ENCODE measurements at regions not wholly inside any gene's neighbourhood (a gene's known extent, or its start where the extent isn't known, plus 50 kb on each side); places are given as distances from the start of the nearest gene placed in this dataset.

DNA sequence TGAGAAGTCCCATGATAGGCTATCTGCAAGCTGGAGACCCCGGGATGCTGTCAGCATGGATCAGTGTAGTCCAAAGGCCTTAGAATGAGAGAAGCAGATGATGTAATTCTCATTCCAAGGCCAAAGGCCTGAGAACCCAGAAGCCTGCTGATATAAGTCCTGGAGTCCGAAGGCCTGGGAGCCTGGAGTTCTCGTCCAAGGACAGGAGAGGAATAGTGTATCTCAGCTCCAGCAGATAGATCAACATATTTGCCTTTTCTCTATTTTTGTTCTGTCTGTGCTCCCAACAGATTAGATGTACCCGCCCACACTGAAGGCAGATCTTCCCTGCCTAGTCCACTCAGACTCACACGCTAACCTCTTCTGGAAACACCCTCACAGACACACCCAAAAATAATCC lies 454.9 kb upstream of the CHAC2 start:
- no peak overlapping the region for H3K4me3 ChIP-seq (ENCODE audit: low read length)
- H3K27me3 ChIP-seq (ENCODE audit: insufficient read depth, low read length), result no peaks in the 10 kb centered on the region
- no peaks in the 10 kb centered on the region for H3K9me3 ChIP-seq (ENCODE audit: insufficient read depth, low read depth, low read length)
- H3K4me1 ChIP-seq (ENCODE audit: insufficient read depth, low read length), result 0 out of 2 replicates have a peak, but pooled peaks cover 5% of the 10 kb centered on the region
- H3K27ac ChIP-seq (ENCODE audit: low read depth, low read length), result no peak overlapping the region
- 90% methylated on average over 5 of the region's 5 CpGs for WGBS
- no peak overlapping the region for H3K9ac ChIP-seq (ENCODE audit: low read depth, low read length)
- no peaks in the 10 kb centered on the region for H3K36me3 ChIP-seq (ENCODE audit: insufficient read depth, low read length)

- Histone ChIP-seq H3K27me3 (ENCODE audit: insufficient read depth, low read length) (no peaks in the 10 kb centered on the region), H3K4me1 (ENCODE audit: insufficient read depth, low read length) (0 out of 2 replicates have a peak, but pooled peaks cover 5% of the 10 kb centered on the region), H3K36me3 (ENCODE audit: insufficient read depth, low read length) (no peaks in the 10 kb centered on the region), H3K27ac (ENCODE audit: low read depth, low read length) (no peak overlapping the region), H3K4me3 (ENCODE audit: low read length) (no peak overlapping the region), H3K9ac (ENCODE audit: low read depth, low read length) (no peak overlapping the region), H3K9me3 (ENCODE audit: insufficient read depth, low read depth, low read length) (no peaks in the 10 kb centered on the region)
- WGBS, result 75% methylated on average over 4 of the region's 5 CpGs
These were observed 455.4 kb upstream of the CHAC2 start for GRCh38 chr2:53312181-53312580.

DNA sequence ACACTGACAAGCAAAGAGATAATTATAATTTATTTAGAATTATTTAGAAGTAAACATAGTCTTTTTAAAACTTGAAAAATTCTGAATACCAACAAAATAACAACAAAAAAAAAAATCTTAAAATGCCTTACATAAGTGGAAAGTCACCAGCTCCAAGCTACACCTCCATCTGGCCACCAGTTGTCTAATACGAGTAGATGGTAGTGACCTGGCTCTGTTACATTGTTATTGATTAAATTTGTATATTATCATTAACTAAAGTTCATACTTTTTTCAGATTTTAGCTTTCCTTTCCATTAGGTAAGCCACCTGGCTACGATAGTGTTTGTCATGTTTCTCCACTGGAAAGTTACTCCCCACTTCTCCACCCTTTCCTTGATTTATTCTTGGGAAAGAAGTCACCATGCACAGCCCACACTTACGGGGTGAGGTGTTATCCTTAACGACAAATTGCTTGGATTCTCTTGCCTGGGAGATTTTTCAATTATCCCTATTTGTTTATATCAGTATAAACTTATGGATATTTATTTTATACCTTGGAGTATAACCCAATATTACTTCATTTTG lies 464.5 kb upstream of the CHAC2 start:
- H3K36me3 ChIP-seq (ENCODE audit: insufficient read depth, low read length), result no peaks in the 10 kb centered on the region
- H3K27me3 ChIP-seq (ENCODE audit: insufficient read depth, low read length), result no peaks in the 10 kb centered on the region
- WGBS, result 94% methylated on average over 2 of the region's 4 CpGs
- H3K9ac ChIP-seq (ENCODE audit: low read depth, low read length), result no peak overlapping the region
- no peak overlapping the region for H3K4me3 ChIP-seq (ENCODE audit: low read length)
- no peaks in the 10 kb centered on the region for H3K9me3 ChIP-seq (ENCODE audit: insufficient read depth, low read depth, low read length)
- no peak overlapping the region for H3K27ac ChIP-seq (ENCODE audit: low read depth, low read length)
- no peaks in the 10 kb centered on the region for H3K4me1 ChIP-seq (ENCODE audit: insufficient read depth, low read length)

GRCh38 chr2:53302455-53302854 lies 465.1 kb upstream of the CHAC2 start:
- Histone ChIP-seq H3K27ac (ENCODE audit: low read depth, low read length) (no peak overlapping the region), H3K36me3 (ENCODE audit: insufficient read depth, low read length) (no peaks in the 10 kb centered on the region)
- WGBS, result no CpG with 5 or more reads among the region's 1 CpG

DNA sequence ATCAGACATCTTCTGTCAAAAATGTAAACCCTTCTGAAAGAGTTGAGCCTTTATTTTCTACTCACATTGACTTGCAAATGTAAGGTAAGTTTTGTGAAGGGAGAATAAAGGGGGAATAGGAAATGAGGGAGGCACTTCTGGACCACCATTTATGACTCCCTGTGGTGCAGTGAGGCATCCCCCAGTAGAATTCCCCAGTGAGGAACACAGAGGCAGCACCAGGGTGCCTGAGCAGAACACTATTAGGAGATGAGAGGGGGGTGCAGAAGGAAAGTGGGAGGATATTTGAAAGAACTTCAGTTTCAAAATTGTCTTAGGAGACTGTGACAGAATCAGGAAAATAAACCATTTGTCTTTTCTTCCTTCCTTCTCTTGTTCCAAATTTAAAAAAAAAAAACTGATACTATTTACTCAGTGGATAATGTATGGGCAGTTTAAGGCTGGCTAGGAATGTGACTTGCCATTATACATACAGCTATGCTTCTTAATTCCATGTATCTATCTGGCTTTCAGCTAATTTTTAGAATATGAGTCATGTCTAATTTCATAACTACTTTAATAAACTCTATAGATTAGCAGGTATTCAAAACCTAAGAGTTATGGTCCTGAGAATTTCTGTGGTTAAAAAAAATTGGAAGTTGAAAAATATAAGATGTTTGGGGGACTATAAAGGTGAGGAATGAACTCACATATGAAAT lies 478.1 kb upstream of the CHAC2 start:
- H3K27ac ChIP-seq (ENCODE audit: low read depth, low read length), result no peak overlapping the region
- H3K4me1 ChIP-seq (ENCODE audit: insufficient read depth, low read length), result peaks cover 17% of the 10 kb centered on the region
- no peaks in the 10 kb centered on the region for H3K27me3 ChIP-seq (ENCODE audit: insufficient read depth, low read length)
- H3K9ac ChIP-seq (ENCODE audit: low read depth, low read length), result no peak overlapping the region
- H3K36me3 ChIP-seq (ENCODE audit: insufficient read depth, low read length), result no peaks in the 10 kb centered on the region
- no peaks in the 10 kb centered on the region for H3K9me3 ChIP-seq (ENCODE audit: insufficient read depth, low read depth, low read length)
- no peak overlapping the region for H3K4me3 ChIP-seq (ENCODE audit: low read length)

More at GRCh38 chr2:53302455-53302854, 465.1 kb upstream of the CHAC2 start:
- Histone ChIP-seq H3K27me3 (ENCODE audit: insufficient read depth, low read length) (no peaks in the 10 kb centered on the region), H3K9ac (ENCODE audit: low read depth, low read length) (no peak overlapping the region), H3K9me3 (ENCODE audit: insufficient read depth, low read depth, low read length) (no peaks in the 10 kb centered on the region), H3K4me3 (ENCODE audit: low read length) (no peak overlapping the region), H3K4me1 (ENCODE audit: insufficient read depth, low read length) (no peaks in the 10 kb centered on the region)

DNA sequence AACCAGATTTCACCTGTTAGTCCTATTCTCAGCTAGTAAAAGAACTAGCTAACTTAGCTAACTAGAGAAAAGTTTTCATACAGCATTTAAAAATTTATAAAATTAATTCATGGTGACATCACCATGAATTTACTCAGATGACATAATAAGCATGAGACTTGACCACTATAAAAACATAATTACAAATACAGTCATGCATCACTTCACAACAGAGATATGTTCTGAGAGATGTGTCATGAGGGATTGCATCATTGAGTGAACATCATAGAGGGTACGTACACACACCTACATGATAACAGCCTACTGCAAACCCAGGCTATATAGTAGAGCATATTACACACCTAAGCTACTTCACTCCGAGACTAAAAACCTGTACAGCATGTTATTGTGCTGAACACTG lies 481.3 kb upstream of the CHAC2 start:
- Histone ChIP-seq H3K4me3 (ENCODE audit: low read length) (no peak overlapping the region), H3K9ac (ENCODE audit: low read depth, low read length) (no peak overlapping the region), H3K27me3 (ENCODE audit: insufficient read depth, low read length) (no peaks in the 10 kb centered on the region), H3K27ac (ENCODE audit: low read depth, low read length) (no peak overlapping the region), H3K36me3 (ENCODE audit: insufficient read depth, low read length) (no peaks in the 10 kb centered on the region), H3K4me1 (ENCODE audit: insufficient read depth, low read length) (peaks cover 17% of the 10 kb centered on the region), H3K9me3 (ENCODE audit: insufficient read depth, low read depth, low read length) (no peaks in the 10 kb centered on the region)
- WGBS, result 100% methylated on average over 1 of the region's 2 CpGs

GRCh38 chr2:53275743-53276142 lies 491.9 kb upstream of the CHAC2 start:
- 94% methylated on average over 1 of the region's 1 CpG for WGBS
- Histone ChIP-seq H3K4me1 (ENCODE audit: insufficient read depth, low read length) (peaks cover 9% of the 10 kb centered on the region), H3K27me3 (ENCODE audit: insufficient read depth, low read length) (no peaks in the 10 kb centered on the region)

GRCh38 chr2:53268626-53269025 lies 499.0 kb upstream of the CHAC2 start:
- Histone ChIP-seq H3K4me1 (ENCODE audit: insufficient read depth, low read length) (peaks cover 14% of the 10 kb centered on the region), H3K36me3 (ENCODE audit: insufficient read depth, low read length) (no peaks in the 10 kb centered on the region), H3K9ac (ENCODE audit: low read depth, low read length) (no peak overlapping the region), H3K4me3 (ENCODE audit: low read length) (no peak overlapping the region), H3K27me3 (ENCODE audit: insufficient read depth, low read length) (no peaks in the 10 kb centered on the region), H3K9me3 (ENCODE audit: insufficient read depth, low read depth, low read length) (no peaks in the 10 kb centered on the region), H3K27ac (ENCODE audit: low read depth, low read length) (no peak overlapping the region)
- 66% methylated on average over 3 of the region's 3 CpGs for WGBS

More at GRCh38 chr2:53275743-53276142, 491.9 kb upstream of the CHAC2 start:
- no peak overlapping the region for H3K9ac ChIP-seq (ENCODE audit: low read depth, low read length)
- no peaks in the 10 kb centered on the region for H3K36me3 ChIP-seq (ENCODE audit: insufficient read depth, low read length)
- H3K27ac ChIP-seq (ENCODE audit: low read depth, low read length), result no peak overlapping the region
- no peaks in the 10 kb centered on the region for H3K9me3 ChIP-seq (ENCODE audit: insufficient read depth, low read depth, low read length)
- H3K4me3 ChIP-seq (ENCODE audit: low read length), result no peak overlapping the region

- Histone ChIP-seq H3K9ac (ENCODE audit: low read depth, low read length) (no peak overlapping the region), H3K27ac (ENCODE audit: low read depth, low read length) (no peak overlapping the region), H3K4me3 (ENCODE audit: low read length) (no peak overlapping the region), H3K4me1 (ENCODE audit: insufficient read depth, low read length) (peaks cover 14% of the 10 kb centered on the region), H3K9me3 (ENCODE audit: insufficient read depth, low read depth, low read length) (no peaks in the 10 kb centered on the region), H3K27me3 (ENCODE audit: insufficient read depth, low read length) (no peaks in the 10 kb centered on the region), H3K36me3 (ENCODE audit: insufficient read depth, low read length) (no peaks in the 10 kb centered on the region)
- WGBS, result 91% methylated on average over 2 of the region's 2 CpGs
These were observed 499.5 kb upstream of the CHAC2 start for GRCh38 chr2:53268086-53268485.

GRCh38 chr2:53265544-53266299 lies 501.9 kb upstream of the CHAC2 start:
- Histone ChIP-seq H3K9ac (ENCODE audit: low read depth, low read length) (no peak overlapping the region), H3K4me3 (ENCODE audit: low read length) (no peak overlapping the region), H3K9me3 (ENCODE audit: insufficient read depth, low read depth, low read length) (no peaks in the 10 kb centered on the region), H3K36me3 (ENCODE audit: insufficient read depth, low read length) (no peaks in the 10 kb centered on the region), H3K4me1 (ENCODE audit: insufficient read depth, low read length) (peaks cover 14% of the 10 kb centered on the region), H3K27me3 (ENCODE audit: insufficient read depth, low read length) (no peaks in the 10 kb centered on the region), H3K27ac (ENCODE audit: low read depth, low read length) (no peak overlapping the region)
- WGBS, result 70% methylated on average over 3 of the region's 3 CpGs

- Histone ChIP-seq H3K27ac (ENCODE audit: low read depth, low read length) (no peak overlapping the region), H3K4me1 (ENCODE audit: insufficient read depth, low read length) (peaks cover 5% of the 10 kb centered on the region), H3K9ac (ENCODE audit: low read depth, low read length) (no peak overlapping the region), H3K36me3 (ENCODE audit: insufficient read depth, low read length) (no peaks in the 10 kb centered on the region), H3K27me3 (ENCODE audit: insufficient read depth, low read length) (no peaks in the 10 kb centered on the region), H3K9me3 (ENCODE audit: insufficient read depth, low read depth, low read length) (no peaks in the 10 kb centered on the region), H3K4me3 (ENCODE audit: low read length) (no peak overlapping the region)
- 94% methylated on average over 5 of the region's 5 CpGs for WGBS
These were observed 507.0 kb upstream of the CHAC2 start for GRCh38 chr2:53260568-53260967.
